H1 (cell line): ENCODE measurements at regions not wholly inside any gene's neighbourhood (a gene's known extent, or its start where the extent isn't known, plus 50 kb on each side); places are given as distances from the start of the nearest gene placed in this dataset.

Source experiments
- CTCF ChIA-PET: fragments of 300-600 bp; sonication (Branson Sonifier 250); formaldehyde crosslinking; loops from one replicate; lab custom pipeline; 2021; ENCODE audit not compliant: partially characterized antibody; lab: Charles Lee
- POLR2A ChIA-PET: fragments of 300-600 bp; sonication (Branson Sonifier 250); formaldehyde crosslinking; loops from one replicate; lab custom pipeline; 2021; ENCODE audit warnings: inconsistent platforms; ENCODE audit not compliant: partially characterized antibody; lab: Charles Lee
- DNase-seq, 2 experiments: peaks; one replicate each; pipeline versions ENCODE4 v3.0.0 to v3.0.0-alpha.2; 2010 to 2022; ENCODE audit warnings: low spot score in 2 of 2, low read depth in 1 of 2, mixed read lengths in 1 of 2
- FAIRE-seq: peaks from 2 replicates; lab custom pipeline; 2011; peaks lifted over from hg19 to GRCh38; lab: Jason Lieb, UNC
- H2AFZ ChIP-seq: 2 replicates; pipeline ENCODE4 v1.8.1; 2012; ENCODE audit warnings: low read length, inconsistent platforms
- H2AK5ac ChIP-seq: 2 replicates; pipeline ENCODE4 v1.6.1; 2013; ENCODE audit warnings: low read depth, low read length
- H2BK120ac ChIP-seq: replicated peaks from 2 replicates; pipeline ENCODE3; 2013; ENCODE audit warnings: low read depth, low read length, inconsistent platforms
- H2BK12ac ChIP-seq: 2 replicates; pipeline ENCODE4 v1.6.1; 2013; ENCODE audit warnings: low read depth, low read length
- H2BK15ac ChIP-seq: 2 replicates; pipeline ENCODE4 v1.6.1; 2013; ENCODE audit warnings: low read length
- H2BK20ac ChIP-seq: 2 replicates; pipeline ENCODE4 v1.6.1; 2013; ENCODE audit warnings: low read length
- H2BK5ac ChIP-seq: 2 replicates; pipeline ENCODE4 v1.6.1; 2013; ENCODE audit warnings: low read depth, low read length
- H3K14ac ChIP-seq: 2 replicates; pipeline ENCODE4 v1.6.1; 2013; ENCODE audit warnings: inconsistent platforms; ENCODE audit not compliant: insufficient read length
- H3K18ac ChIP-seq: 2 replicates; pipeline ENCODE4 v1.6.1; 2013; ENCODE audit warnings: low read length; ENCODE audit errors: extremely low read depth
- H3K23ac ChIP-seq: 2 replicates; pipeline ENCODE4 v1.6.1; 2013; ENCODE audit warnings: inconsistent platforms; ENCODE audit not compliant: insufficient read length
- H3K23me2 ChIP-seq: 2 replicates; pipeline ENCODE4 v1.6.1; 2013; ENCODE audit warnings: low read depth, low read length
- H3K27ac ChIP-seq: 2 replicates; pipeline ENCODE4 v1.6.1; 2011; ENCODE audit warnings: low read depth, low read length, inconsistent platforms
- H3K27me3 ChIP-seq, 4 experiments: replicated peaks in 1 of 4; 1 replicate in 1 of 4; 2 replicates in 3 of 4; pipeline versions ENCODE4 v1.6.1 to v1.8.1; 2011 to 2013; ENCODE audit warnings: low read length in 3 of 4, mild to moderate bottlenecking in 3 of 4, inconsistent platforms in 2 of 4, mixed read lengths in 2 of 4, moderate library complexity in 1 of 4; ENCODE audit not compliant: control insufficient read depth in 3 of 4, insufficient read depth in 3 of 4; ENCODE audit errors: extremely low read depth in 1 of 4
- H3K36me3 ChIP-seq, 4 experiments: 2 replicates each; pipeline versions ENCODE4 v1.6.1 to v1.8.1; 2011 to 2013; ENCODE audit warnings: mild to moderate bottlenecking in 4 of 4, low read length in 3 of 4, moderate library complexity in 2 of 4, control low read depth in 1 of 4, inconsistent platforms in 1 of 4; ENCODE audit not compliant: insufficient read depth in 4 of 4, control insufficient read depth in 2 of 4
- H3K4ac ChIP-seq: replicated peaks from 2 replicates; pipeline ENCODE3; 2013; ENCODE audit warnings: low read length, low read depth, mixed read lengths, inconsistent platforms; ENCODE audit not compliant: insufficient read length
- H3K4me1 ChIP-seq, 4 experiments: replicated peaks in 1 of 4; 1 replicate in 1 of 4; 2 replicates in 3 of 4; pipeline versions ENCODE4 v1.6.1 to v1.8.1; 2011 to 2013; ENCODE audit warnings: low read length in 3 of 4, inconsistent platforms in 2 of 4, mixed read lengths in 1 of 4; ENCODE audit not compliant: insufficient read depth in 4 of 4, control insufficient read depth in 3 of 4
- H3K4me2 ChIP-seq, 2 experiments: 2 replicates each; pipeline versions ENCODE4 v1.6.1 to v1.8.1; 2011 to 2013; ENCODE audit warnings: low read depth in 2 of 2, low read length in 2 of 2, control low read depth in 1 of 2, inconsistent platforms in 1 of 2, mild to moderate bottlenecking in 1 of 2; ENCODE audit not compliant: insufficient read depth in 1 of 2
- H3K4me3 ChIP-seq, 4 experiments: fragments of 200-600, 300-600 bp in 1 of 4; sonication (generic), shearing (Covaris generic), sonication (Bioruptor Twin) in 1 of 4; 2 replicates each; pipeline versions ENCODE4 v1.5.1 to v1.8.1; 2011 to 2016; ENCODE audit warnings: low read length in 4 of 4, low read depth in 3 of 4, control low read depth in 2 of 4, inconsistent platforms in 2 of 4, mild to moderate bottlenecking in 2 of 4, mixed read lengths in 1 of 4, moderate library complexity in 1 of 4; ENCODE audit not compliant: insufficient read depth in 2 of 4; ENCODE audit errors: extremely low read depth in 1 of 4
- H3K56ac ChIP-seq: replicated peaks from 2 replicates; pipeline ENCODE3; 2013; ENCODE audit warnings: low read depth, mild to moderate bottlenecking, mixed read lengths, low read length, inconsistent platforms; ENCODE audit not compliant: insufficient read length
- H3K79me1 ChIP-seq: 2 replicates; pipeline ENCODE4 v1.6.1; 2013; ENCODE audit warnings: low read depth, low read length, control low read depth
- H3K79me2 ChIP-seq, 2 experiments: 2 replicates each; pipeline versions ENCODE4 v1.6.1 to v1.8.1; 2012 to 2013; ENCODE audit warnings: low read length in 2 of 2, mild to moderate bottlenecking in 2 of 2, inconsistent platforms in 1 of 2; ENCODE audit not compliant: insufficient read depth in 2 of 2, control insufficient read depth in 1 of 2
- H3K9ac ChIP-seq, 4 experiments: replicated peaks in 1 of 4; 1 replicate in 1 of 4; 2 replicates in 3 of 4; pipeline versions ENCODE4 v1.6.1 to v1.8.1; 2011 to 2013; ENCODE audit warnings: low read depth in 3 of 4, low read length in 3 of 4, control low read depth in 2 of 4, mild to moderate bottlenecking in 2 of 4, moderate library complexity in 2 of 4, inconsistent platforms in 1 of 4; ENCODE audit errors: extremely low read depth in 1 of 4
- H3K9me3 ChIP-seq, 2 experiments: 2 replicates each; pipeline versions ENCODE4 v1.6.1 to v1.8.1; 2012 to 2013; ENCODE audit warnings: mild to moderate bottlenecking in 2 of 2, moderate library complexity in 2 of 2, control low read depth in 1 of 2, inconsistent platforms in 1 of 2, low read depth in 1 of 2, low read length in 1 of 2, mixed read lengths in 1 of 2; ENCODE audit not compliant: insufficient read depth in 2 of 2
- H4K20me1 ChIP-seq, 2 experiments: replicated peaks in 1 of 2; 2 replicates each; pipeline versions ENCODE3 to v1.8.1; 2011 to 2013; ENCODE audit warnings: inconsistent platforms in 2 of 2, low read length in 2 of 2, mild to moderate bottlenecking in 1 of 2; ENCODE audit not compliant: insufficient read depth in 2 of 2, control insufficient read depth in 1 of 2
- H4K5ac ChIP-seq: 2 replicates; pipeline ENCODE4 v1.6.1; 2013; ENCODE audit warnings: low read length, low read depth, mixed read lengths, inconsistent platforms; ENCODE audit not compliant: insufficient read length
- H4K8ac ChIP-seq: 2 replicates; pipeline ENCODE4 v1.8.0; 2013; ENCODE audit warnings: mild to moderate bottlenecking, moderate library complexity, low read length, inconsistent platforms; ENCODE audit not compliant: insufficient read depth; ENCODE audit errors: extremely low read depth
- H4K91ac ChIP-seq: replicated peaks from 2 replicates; pipeline ENCODE3; 2013; ENCODE audit warnings: low read length, mixed read lengths, inconsistent platforms; ENCODE audit not compliant: insufficient read length
- EZH2 ChIP-seq: fragments of 200-600 bp; sonication (generic); IDR thresholded peaks from 2 replicates; pipeline ENCODE4 v1.7.1; 2012; ENCODE audit warnings: low read depth, mild to moderate bottlenecking, moderate library complexity, low read length, inconsistent platforms; ENCODE audit not compliant: severe bottlenecking
- MAX ChIP-seq: IDR thresholded peaks from 2 replicates; pipeline ENCODE4 v1.6.1; 2012; ENCODE audit warnings: inconsistent platforms
- RAD21 ChIP-seq, 2 experiments: IDR thresholded peaks in 1 of 2; conservative IDR thresholded peaks in 1 of 2; 2 replicates each; pipeline ENCODE4 v1.6.1; 2011; ENCODE audit warnings: low read depth in 2 of 2, low read length in 2 of 2, improper control_type of control experiment in 1 of 2, inconsistent platforms in 1 of 2, mild to moderate bottlenecking in 1 of 2, moderate library complexity in 1 of 2
- TBP ChIP-seq: IDR thresholded peaks from 2 replicates; pipeline ENCODE4 v1.6.1; 2011; ENCODE audit warnings: low read depth, low read length, improper control_type of control experiment
- WGBS, 2 experiments: shearing (Covaris generic) in 1 of 2; methylation state at CpG; one replicate each; pipeline versions ENCODE4 v1.1.6 to v1.1.7; 2013 to 2015; ENCODE audit warnings: low lambda C conversion rate in 2 of 2, mixed read lengths in 2 of 2, inconsistent platforms in 1 of 2, low coverage in 1 of 2, missing lambda C conversion rate in 1 of 2; ENCODE audit not compliant: insufficient replicate concordance in 2 of 2, insufficient coverage in 1 of 2, insufficient read length in 1 of 2; ENCODE audit errors: extremely low coverage in 1 of 2, missing lambda C conversion rate in 1 of 2; 5-methylcytosine and 5-hydroxymethylcytosine counted together

GRCh38 chr2:212843409-212844199 lies 305.0 kb upstream of the ERBB4 start:
- H3K9ac ChIP-seq: no peak overlapping the region
- no peak overlapping the region for H2BK120ac ChIP-seq
- no peak overlapping the region for H3K56ac ChIP-seq
- TF ChIP-seq RAD21 (IDR thresholded peaks at IDR 0.05 in 1 of 2, conservative IDR thresholded peaks at IDR 0.05 in 1 of 2; ENCODE audit: low read depth in 2 of 2, low read length in 2 of 2): no peak
- no peak for TF ChIP-seq EZH2
- TF ChIP-seq TBP: no peak
- no peak for TF ChIP-seq MAX
- FAIRE-seq (no peak), DNase-seq (no peak)
- no peak overlapping the region for H2BK20ac ChIP-seq
- no peak overlapping the region for H3K23ac ChIP-seq
- no peak overlapping the region for H3K14ac ChIP-seq
- no peak overlapping the region for H3K18ac ChIP-seq
- no peak overlapping the region for H4K91ac ChIP-seq
- H2AK5ac ChIP-seq: no peak overlapping the region
- H3K79me1 ChIP-seq: no peaks in the 10 kb centered on the region
- ChIA-PET CTCF (no interaction called here), POLR2A (no interaction called here)
- H2BK12ac ChIP-seq: no peak overlapping the region
- WGBS, 2 experiments: 87% methylated on average over 3 of the region's 3 CpGs; no CpG with 5 or more reads in 1 of the 2 experiments
- no peak overlapping the region for H3K4me3 ChIP-seq
- H3K27me3 ChIP-seq: peaks cover 0 to 1% (median 0%) of the 10 kb centered on the region in 4 experiments; a peak in 1 of 7 replicates
- H3K23me2 ChIP-seq: no peaks in the 10 kb centered on the region
- no peak overlapping the region for H3K27ac ChIP-seq
- no peaks in the 10 kb centered on the region for H3K4me1 ChIP-seq
- H4K5ac ChIP-seq: no peak overlapping the region
- H3K79me2 ChIP-seq: no peaks in the 10 kb centered on the region
- H4K20me1 ChIP-seq: no peaks in the 10 kb centered on the region
- H3K36me3 ChIP-seq: no peaks in the 10 kb centered on the region
- H3K9me3 ChIP-seq: no peaks in the 10 kb centered on the region
- no peak overlapping the region for H3K4ac ChIP-seq
- H3K4me2 ChIP-seq: no peak overlapping the region
- H4K8ac ChIP-seq: no peak overlapping the region
- H2AFZ ChIP-seq: no peak overlapping the region
- H2BK5ac ChIP-seq: no peak overlapping the region
- no peak overlapping the region for H2BK15ac ChIP-seq
